ENCODE measurements at regions not wholly inside any gene's neighbourhood (a gene's known extent, or its start where the extent isn't known, plus 50 kb on each side); places are given as distances from the start of the nearest gene placed in this dataset.

DNA sequence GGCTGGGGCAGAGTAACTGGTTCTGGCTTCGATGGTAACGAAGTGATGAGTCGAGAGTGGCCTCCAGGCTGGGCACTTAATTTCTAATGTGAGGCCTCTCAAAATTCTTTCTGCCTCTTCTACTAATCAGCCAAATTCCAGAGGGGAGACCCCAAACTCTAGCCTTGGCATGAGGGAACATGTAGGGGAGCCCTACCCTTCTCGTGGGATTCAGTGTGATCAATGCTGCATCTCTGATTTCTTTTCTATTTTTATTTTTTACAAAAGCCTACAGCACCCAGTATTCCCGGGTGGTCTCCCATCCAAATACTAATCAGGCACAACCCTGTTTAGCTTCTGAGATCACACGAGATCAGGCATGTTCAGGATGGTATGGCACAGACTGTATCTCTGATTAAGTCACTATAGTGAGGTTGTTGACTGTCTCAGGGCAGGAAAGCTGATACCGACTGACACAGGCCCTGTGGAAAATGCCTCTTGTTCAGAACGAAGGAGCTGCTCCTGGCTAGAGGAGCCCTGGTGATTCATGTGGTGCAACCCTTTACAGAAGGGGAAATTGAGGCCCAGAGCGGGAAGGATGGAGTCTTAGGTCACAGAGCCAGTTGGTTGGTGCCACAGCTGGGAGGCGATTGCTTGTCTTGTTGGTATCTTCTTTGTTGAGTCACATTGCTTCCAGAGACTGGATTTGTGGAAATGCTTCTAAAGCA is 126.3 kb upstream of the HS6ST1 start:
- H3K4me3 ChIP-seq (IDR thresholded peaks at IDR 0.05; ENCODE audit: insufficient read depth, low read depth, low read length): no peak overlapping the region
- no peaks in the 10 kb centered on the region for H4K20me1 ChIP-seq (ENCODE audit: insufficient read depth)
- H3K27me3 ChIP-seq (ENCODE audit: insufficient read depth, low read depth): no peaks in the 10 kb centered on the region
- H3K27ac ChIP-seq: no peak overlapping the region
- H2AFZ ChIP-seq (ENCODE audit: low read depth): no peak overlapping the region
- no peaks in the 10 kb centered on the region for H3K4me1 ChIP-seq (ENCODE audit: low read depth, poor library complexity, severe bottlenecking)
- H3K4me2 ChIP-seq: no peak overlapping the region
- TF ChIP-seq, protein P1, sequence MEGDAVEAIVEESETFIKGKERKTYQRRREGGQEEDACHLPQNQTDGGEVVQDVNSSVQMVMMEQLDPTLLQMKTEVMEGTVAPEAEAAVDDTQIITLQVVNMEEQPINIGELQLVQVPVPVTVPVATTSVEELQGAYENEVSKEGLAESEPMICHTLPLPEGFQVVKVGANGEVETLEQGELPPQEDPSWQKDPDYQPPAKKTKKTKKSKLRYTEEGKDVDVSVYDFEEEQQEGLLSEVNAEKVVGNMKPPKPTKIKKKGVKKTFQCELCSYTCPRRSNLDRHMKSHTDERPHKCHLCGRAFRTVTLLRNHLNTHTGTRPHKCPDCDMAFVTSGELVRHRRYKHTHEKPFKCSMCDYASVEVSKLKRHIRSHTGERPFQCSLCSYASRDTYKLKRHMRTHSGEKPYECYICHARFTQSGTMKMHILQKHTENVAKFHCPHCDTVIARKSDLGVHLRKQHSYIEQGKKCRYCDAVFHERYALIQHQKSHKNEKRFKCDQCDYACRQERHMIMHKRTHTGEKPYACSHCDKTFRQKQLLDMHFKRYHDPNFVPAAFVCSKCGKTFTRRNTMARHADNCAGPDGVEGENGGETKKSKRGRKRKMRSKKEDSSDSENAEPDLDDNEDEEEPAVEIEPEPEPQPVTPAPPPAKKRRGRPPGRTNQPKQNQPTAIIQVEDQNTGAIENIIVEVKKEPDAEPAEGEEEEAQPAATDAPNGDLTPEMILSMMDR (conservative IDR thresholded peaks at IDR 0.05; ENCODE audit: low read depth, low read length): no peak
- H3K9ac ChIP-seq: no peak overlapping the region
- H3K79me2 ChIP-seq (ENCODE audit: insufficient read depth, low read depth): no peaks in the 10 kb centered on the region
- H3K36me3 ChIP-seq (ENCODE audit: insufficient read depth): no peaks in the 10 kb centered on the region

GRCh38 chr2:128445523-128445900 is 126.8 kb upstream of the HS6ST1 start:
- H4K20me1 ChIP-seq (ENCODE audit: insufficient read depth): no peaks in the 10 kb centered on the region
- H3K79me2 ChIP-seq (ENCODE audit: insufficient read depth, low read depth): no peaks in the 10 kb centered on the region
- TF ChIP-seq, protein P1 (conservative IDR thresholded peaks at IDR 0.05; ENCODE audit: low read depth, low read length): no peak
- H3K27ac ChIP-seq: no peak overlapping the region
- H3K4me1 ChIP-seq (ENCODE audit: low read depth, poor library complexity, severe bottlenecking): no peaks in the 10 kb centered on the region
- H3K36me3 ChIP-seq (ENCODE audit: insufficient read depth): no peaks in the 10 kb centered on the region
- H3K4me2 ChIP-seq: no peak overlapping the region
- H3K4me3 ChIP-seq (IDR thresholded peaks at IDR 0.05; ENCODE audit: insufficient read depth, low read depth, low read length): no peak overlapping the region
- H3K27me3 ChIP-seq (ENCODE audit: insufficient read depth, low read depth): no peaks in the 10 kb centered on the region
- no peak overlapping the region for H3K9ac ChIP-seq
- no peak overlapping the region for H2AFZ ChIP-seq (ENCODE audit: low read depth)

DNA sequence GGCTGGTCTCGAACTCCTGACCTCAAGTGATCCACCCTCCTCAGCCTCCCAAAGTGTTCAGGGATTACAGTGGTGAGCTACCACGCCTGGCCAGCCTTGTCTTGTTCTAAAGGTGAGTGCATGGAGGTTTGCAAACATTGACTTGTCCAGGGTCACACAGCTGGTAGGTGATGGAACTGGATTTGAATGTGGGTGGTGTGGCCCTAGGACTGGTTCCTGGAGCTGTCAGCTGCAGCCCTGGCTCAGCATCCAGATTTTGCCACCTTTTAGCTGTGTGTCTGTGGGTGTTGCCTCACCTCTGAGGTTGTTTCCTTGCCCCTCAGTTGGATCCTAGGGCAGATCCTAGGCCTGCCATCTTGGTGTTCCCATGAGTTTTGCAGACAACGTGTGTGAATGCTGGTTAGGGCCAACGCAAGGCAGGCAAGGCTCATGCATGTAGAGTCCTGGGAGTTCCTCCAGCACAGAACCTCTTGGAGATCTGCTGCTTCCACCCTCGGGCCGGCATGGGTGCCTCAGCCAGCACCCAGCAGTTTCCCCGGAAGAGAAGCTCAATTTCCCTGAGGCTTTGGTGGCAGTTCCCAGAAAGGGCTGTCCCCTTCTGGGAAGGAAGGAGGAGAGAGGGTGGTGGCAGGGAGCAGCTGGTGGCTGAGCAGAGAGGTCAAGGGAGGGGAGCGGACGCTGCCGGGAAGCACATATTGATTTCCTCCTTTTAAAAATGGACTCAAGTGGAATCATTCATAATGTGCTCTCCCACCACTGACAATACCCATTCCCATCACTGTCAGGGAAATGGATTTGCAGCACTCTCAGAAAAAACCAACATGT is 127.6 kb upstream of the HS6ST1 start:
- TF ChIP-seq, protein P1 (conservative IDR thresholded peaks at IDR 0.05; ENCODE audit: low read depth, low read length): no peak
- H4K20me1 ChIP-seq (ENCODE audit: insufficient read depth): no peaks in the 10 kb centered on the region
- H3K27ac ChIP-seq: no peak overlapping the region

DNA sequence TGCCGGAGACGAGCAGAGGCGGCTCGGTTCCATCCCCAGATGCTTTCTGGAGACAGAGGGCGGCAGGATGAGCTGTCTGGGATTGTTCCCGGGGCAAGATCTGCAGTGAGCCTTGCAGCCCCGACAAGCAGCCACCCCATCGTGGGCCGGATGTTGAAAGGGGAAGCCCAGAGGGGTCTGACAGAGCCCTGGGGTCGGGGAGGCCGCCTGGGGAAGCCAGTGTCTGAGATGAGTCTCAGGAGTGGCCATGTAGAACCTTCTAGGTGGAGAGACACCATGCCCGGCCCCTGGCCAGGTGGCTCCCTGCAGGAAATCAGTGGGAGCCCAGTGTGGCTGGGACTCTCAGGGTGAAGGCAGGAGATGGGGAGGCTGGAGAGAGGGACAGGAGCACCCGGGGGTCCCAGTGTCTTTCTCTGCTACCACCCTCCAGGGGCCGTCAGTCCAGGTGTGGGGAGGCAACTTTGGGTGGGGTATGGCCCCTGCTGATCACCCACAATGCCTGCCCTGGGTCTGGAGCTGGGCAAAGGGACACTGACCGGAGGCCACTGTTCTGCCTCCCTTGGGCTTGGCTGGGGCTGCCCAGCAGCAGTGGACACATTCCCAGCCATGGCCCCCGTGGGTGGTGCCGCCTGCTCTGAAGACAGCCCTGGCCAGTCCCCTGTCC is 128.3 kb upstream of the HS6ST1 start:
- H2AFZ ChIP-seq (ENCODE audit: low read depth): no peak overlapping the region
- TF ChIP-seq, protein P1 (conservative IDR thresholded peaks at IDR 0.05; ENCODE audit: low read depth, low read length): no peak
- H3K4me3 ChIP-seq (IDR thresholded peaks at IDR 0.05; ENCODE audit: insufficient read depth, low read depth, low read length): no peak overlapping the region
- H3K79me2 ChIP-seq (ENCODE audit: insufficient read depth, low read depth): no peaks in the 10 kb centered on the region
- H3K4me2 ChIP-seq: no peak overlapping the region
- no peak overlapping the region for H3K9ac ChIP-seq
- no peaks in the 10 kb centered on the region for H3K36me3 ChIP-seq (ENCODE audit: insufficient read depth)
- H4K20me1 ChIP-seq (ENCODE audit: insufficient read depth): no peaks in the 10 kb centered on the region
- H3K4me1 ChIP-seq (ENCODE audit: low read depth, poor library complexity, severe bottlenecking): no peaks in the 10 kb centered on the region
- H3K27me3 ChIP-seq (ENCODE audit: insufficient read depth, low read depth): no peaks in the 10 kb centered on the region
- no peak overlapping the region for H3K27ac ChIP-seq

More for the DNA sequence above, 127.6 kb upstream of the HS6ST1 start:
- no peak overlapping the region for H2AFZ ChIP-seq (ENCODE audit: low read depth)
- H3K9ac ChIP-seq: no peak overlapping the region
- H3K27me3 ChIP-seq (ENCODE audit: insufficient read depth, low read depth): no peaks in the 10 kb centered on the region
- H3K36me3 ChIP-seq (ENCODE audit: insufficient read depth): no peaks in the 10 kb centered on the region
- no peak overlapping the region for H3K4me3 ChIP-seq (IDR thresholded peaks at IDR 0.05; ENCODE audit: insufficient read depth, low read depth, low read length)
- no peak overlapping the region for H3K4me2 ChIP-seq
- H3K79me2 ChIP-seq (ENCODE audit: insufficient read depth, low read depth): no peaks in the 10 kb centered on the region
- no peaks in the 10 kb centered on the region for H3K4me1 ChIP-seq (ENCODE audit: low read depth, poor library complexity, severe bottlenecking)

All from KMS-11 (cell line).